ENCODE measurements at regions not wholly inside any gene's neighbourhood (a gene's known extent, or its start where the extent isn't known, plus 50 kb on each side); places are given as distances from the start of the nearest gene placed in this dataset.
"Not testable (repeated sequence)": the region's sequence is repeated elsewhere in the genome, so short reads cannot be mapped to it uniquely, and the experiment has no call there.

DNA sequence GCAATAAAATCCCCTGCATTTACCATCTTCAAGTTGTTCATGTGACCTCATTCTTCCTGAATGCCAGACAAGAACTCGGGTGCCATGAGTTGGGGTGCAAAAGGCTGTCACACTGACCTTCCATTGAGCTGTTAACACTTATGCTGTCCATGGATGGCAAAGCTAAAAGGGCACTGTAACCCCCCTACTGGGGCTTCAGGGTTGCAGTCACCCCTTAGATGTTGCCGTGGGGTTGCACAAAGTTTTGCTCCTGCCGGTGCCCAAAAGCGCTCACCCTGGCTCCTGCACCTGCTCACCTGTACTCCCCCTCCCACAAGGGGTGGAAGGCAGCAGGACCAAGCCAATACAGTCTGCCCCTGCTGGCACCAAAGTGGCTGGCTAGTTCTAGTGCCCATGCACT, 208.2 kb downstream of the RHOU start:
- DNase-seq = no peak

DNA sequence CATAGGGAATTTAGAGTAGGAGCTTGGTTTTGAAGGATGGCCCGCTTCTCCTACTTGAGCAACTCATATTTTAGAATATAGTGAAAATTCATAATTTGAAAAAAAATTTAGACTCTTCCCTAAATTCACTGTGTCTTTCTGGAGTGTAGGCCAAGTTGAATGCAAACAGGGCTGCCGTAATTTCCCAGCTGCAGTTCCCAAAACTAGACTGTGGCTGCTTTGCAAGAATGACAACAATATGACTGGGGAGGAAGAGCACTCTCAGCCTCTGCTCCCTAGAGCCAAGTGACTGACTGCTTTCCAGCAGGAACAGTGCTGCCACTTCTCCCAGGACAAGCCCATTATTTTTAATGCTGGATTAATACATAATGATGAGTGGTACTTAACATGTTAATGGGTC, 209.0 kb downstream of the RHOU start:
- DNase-seq = no peak

DNA sequence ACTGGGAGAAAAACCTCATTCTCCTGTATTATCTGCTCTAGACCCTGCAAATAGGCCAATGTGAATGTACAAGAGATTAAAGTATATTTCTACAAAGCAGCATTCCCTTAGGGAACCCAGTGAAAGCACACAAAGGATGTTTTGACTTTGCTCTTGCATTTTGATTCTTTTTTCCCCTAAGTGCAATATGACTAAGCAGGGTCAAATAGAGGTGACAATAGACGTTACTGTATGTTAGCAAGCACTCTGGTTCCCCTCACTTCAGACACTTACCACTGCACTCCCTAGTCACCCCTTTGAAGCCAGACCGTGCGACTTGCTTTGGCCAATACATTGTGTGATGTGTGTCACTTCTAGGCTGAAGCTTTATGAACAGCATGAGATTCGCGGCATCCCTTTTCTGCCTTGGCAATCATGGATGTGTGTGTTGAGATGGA, 209.7 kb downstream of the RHOU start:
- DNase-seq = no peak

DNA sequence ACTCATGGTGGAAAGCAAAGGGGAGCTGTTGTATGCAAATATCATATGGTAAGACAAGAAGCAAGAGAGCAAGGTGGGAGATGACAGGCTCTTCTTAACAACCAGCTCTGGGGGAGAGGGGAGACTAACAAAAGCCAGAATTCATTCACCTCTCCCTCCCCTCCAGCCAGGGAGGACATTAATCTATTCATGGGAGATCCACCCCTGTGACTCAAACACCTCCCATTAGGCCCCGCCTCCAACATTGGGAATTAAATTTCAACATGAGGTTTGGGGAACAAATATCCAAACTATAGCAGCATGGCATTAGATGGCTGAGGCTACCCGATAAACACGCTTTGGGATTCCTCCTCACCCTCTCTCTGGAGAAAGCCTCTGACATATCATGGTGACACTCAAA, 210.6 kb downstream of the RHOU start:
- DNase-seq = no peak

DNA sequence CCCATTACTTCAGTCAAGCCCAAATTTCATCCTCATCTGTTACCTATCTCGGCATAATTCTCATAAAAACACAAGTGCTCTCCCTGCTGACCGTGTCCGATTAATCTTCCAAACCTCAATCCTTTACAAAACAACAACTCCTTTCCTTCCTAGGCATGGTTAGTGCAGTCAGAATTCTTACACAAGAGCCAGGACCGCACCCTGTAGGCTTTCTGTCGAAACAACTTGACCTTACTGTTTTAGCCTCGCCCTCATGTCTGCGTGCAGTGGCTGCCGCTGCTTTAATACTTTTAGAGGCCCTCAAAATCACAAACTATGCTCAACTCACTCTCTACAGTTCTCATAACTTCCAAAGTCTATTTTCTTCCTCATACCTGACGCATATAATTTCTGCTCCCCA, 214.3 kb downstream of the RHOU start:
- not testable (repeated sequence) for DNase-seq

DNA sequence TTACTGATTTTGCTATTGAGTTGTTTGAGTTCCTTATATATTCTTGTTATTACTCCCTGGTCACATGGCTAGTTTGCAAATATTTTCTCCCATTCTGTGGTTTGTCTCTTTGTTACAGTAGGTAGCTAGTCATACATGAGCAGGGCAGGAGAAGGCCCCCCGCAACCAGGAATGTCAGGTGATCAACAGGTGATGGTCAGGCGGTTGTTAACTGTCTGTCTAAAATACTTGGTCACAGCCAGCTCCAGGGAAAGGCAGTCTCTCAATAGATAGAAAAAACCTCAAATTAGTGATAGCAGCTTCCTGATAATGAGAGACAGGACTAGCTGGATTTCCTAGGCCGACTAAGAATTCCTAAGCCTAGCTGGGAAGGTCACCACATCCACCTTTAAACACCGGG, 217.9 kb downstream of the RHOU start:
- DNase-seq = no peak

DNA sequence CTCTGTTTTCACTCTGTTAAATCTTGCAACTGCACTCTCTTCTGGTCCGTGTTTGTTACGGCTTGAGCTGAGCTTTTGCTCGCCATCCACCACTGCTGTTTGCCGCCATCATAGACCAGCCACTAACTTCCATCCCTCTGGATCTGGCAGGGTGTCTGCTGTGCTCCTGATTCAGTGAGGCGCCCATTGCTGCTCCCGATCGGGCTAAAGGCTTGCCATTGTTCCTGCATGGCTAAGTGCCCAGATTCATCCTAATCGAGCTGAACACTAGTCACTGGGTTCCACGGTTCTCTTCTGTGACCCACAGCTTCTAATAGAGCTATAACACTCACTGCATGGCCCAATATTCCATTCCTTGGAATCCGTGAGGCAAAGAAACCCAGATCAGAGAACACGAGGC, 218.5 kb downstream of the RHOU start:
- DNase-seq = not testable (repeated sequence)

DNA sequence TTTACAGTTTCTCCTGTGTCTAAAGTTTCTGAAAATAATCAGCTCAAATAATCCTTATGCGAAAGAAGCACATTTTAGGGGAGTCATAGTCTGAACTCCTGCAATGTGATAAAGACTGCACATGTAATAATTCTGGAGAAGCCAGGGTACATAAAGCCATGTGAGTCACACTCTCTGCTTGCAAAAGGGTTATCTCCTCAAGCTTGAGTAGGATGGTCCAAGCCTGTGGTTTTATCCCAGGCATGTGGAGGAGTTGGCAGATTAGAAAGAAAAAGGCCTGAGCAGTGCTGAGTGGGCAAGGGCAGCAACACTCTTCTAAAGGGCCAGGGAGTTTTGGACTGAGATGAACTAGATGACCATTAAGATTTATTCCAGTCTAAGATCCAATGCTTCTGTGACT, 220.4 kb downstream of the RHOU start:
- no peak for DNase-seq

DNA sequence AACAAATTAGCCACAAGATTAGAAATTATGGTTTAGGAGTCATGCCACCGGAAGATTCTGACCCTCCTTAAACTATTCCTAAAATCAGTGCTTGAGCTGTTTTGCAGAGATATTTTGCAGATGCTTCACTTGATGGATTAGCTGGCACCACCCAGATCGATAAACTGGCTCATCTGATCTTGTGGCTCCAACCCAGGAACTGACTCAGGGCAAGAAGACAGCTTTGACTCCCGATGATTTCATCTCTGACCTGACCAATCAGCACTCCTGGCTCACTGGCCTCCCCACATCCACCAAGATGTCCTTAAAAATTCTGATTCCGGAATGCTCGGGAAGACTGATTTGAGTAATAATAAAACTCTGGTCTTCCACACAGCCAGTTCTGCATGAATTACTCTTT, 221.6 kb downstream of the RHOU start:
- no peak for DNase-seq

DNA sequence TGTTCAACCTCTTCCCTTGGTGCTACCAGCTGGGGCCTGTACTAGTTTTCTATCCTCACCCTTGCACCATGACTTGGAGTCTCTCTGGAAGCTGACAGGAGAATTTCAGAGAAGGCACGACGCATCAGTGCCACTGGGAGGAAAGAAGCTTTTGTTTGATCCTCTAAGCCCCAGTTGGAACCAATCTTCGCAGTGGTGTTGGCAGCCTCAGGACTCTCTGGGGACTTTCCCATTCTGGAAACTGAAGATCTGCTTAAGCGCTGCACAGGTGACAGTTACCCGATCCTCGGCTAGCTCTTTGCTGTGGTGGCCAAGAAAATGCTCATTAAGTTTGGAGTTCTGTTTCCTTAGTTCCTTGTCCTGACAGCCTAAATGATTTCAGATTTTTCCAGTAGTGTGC, 222.3 kb downstream of the RHOU start:
- no peak for DNase-seq

DNA sequence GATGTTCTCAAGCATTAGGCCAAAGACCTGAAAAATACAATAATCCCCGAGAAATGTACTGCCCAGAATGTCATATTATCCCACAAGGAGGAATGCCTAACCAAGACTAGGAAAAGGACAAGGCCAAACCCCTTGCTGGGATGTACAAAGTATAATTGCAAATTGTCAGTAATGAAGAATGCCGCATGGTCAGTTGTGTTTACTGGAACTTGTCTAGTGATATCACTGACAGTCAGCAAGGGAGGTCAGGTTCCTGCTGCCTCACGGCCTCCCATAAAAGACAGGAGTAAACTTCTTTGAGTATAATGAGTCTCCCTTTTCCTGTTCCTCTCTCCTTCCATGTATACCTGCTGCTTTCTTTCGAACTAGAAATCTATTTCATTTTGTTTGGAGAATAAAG, 222.8 kb downstream of the RHOU start:
- no peak for DNase-seq

DNA sequence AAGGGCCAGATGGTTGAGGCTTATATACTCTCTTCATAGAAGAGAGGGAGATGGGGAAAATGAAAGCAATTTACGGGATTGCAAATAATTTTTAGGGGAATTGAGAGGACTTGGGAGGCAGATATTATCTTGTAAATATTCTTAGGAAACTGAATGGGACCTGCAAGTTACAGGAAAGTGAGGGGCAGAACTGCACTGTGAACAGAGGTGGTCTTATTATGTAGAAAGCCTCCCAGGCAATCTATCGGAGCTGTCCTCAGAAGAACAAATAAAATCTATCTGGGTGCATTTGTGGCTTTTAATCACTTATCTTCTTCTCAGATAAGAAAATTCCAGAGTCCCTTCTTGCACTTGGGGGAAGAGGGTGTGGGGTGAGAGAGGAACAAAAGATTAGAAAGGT, 223.5 kb downstream of the RHOU start:
- no peak for DNase-seq

DNA sequence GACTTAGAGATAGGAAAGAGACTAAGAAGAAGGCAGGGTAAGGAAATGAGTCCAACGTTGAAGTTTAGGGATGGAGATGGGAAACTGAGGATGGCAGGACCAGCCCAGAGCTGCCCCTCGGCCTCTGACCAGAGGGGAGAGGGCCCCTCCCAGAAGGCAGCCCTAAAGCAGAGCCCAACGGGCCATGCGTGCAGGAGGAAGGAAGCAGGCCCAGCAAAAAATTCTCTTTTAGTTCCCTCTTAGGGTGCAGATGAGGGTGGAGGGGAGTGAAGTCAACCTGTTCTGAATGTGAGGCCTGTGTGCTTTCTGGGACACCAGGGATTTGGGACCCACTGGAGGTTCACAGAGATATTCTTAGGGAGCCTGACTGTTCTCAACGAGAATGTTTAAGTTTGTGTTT, 225.4 kb downstream of the RHOU start:
- DNase-seq = no peak

DNA sequence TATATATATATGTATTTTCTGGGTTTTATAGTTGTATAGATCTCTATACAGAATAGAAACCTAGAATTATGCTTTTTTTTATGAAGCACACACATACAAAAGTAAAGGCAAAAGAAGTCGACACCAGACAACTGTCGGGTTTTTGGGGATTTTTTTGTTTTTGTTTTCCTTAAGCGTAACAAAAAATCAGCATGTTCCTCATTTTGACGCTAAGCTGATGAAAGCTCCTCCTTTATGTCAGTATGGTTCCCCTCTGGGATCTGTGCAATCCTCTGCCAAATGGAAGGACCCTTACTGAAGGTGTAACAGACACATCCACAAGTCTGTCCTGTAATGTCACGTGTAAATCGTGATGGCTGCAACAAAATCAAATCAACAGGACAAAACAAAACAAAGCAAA, 226.2 kb downstream of the RHOU start:
- no peak for DNase-seq

DNA sequence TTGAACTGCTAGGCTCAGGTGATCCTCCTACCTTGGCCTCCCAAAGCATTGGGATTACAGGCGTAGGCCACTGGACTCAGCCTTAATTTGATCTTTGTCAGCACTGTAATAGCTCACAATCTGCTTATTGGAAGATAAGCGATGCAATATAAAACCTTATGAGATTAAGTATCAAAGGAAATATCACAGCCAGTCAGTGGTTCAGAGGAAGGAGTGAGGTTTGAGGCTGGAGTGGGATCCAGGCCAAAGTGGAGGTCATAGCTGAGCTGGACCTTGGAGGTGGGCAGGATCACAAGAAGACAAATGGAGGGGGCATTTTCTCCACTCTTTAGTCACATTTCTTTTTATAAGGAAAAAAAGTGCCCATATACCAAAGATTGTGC, 228.5 kb downstream of the RHOU start:
- DNase-seq = no peak

DNA sequence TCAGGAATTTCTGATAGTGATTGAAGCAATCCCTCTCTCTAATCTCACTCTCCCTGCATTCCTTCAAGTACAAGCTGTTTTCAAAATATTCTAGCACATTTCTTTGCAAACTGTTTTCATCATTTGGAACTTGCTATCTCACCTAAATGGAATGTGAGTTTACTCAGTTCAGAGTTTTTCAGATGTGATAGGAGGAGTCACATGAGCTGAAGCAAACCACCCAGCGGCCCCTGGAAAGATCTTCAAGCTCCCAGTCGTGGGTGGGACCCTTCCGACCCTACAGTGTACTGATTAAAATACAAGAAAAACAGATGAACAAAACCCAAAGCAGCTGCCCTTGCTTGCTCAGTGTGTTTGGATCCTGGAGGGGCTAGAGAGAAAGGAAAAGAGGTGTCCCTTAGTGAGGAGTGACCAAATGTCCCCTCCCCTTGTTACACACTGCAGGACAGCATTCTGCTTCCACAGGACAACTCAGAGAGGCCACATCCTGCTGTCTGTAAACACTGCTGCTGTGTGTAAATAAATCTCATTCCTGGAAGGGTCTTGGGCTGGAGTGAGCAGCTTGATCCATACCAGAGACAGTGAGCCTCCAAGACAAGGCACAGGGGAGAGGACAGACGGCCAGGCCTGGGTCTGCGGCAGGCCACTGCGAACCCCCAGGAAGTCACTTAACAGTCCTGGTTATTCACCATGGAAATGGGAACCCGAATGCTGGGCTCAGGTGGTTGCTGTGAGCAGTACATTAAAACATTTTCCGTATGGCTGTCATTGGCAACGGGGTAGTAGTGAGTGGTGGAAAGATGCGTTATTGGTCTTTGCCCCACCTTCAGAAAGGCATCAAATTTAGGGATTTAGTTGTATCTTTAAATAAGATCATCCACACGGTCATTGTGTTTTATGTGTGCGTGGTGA, 229.2 kb downstream of the RHOU start:
- DNase-seq = no peak

DNA sequence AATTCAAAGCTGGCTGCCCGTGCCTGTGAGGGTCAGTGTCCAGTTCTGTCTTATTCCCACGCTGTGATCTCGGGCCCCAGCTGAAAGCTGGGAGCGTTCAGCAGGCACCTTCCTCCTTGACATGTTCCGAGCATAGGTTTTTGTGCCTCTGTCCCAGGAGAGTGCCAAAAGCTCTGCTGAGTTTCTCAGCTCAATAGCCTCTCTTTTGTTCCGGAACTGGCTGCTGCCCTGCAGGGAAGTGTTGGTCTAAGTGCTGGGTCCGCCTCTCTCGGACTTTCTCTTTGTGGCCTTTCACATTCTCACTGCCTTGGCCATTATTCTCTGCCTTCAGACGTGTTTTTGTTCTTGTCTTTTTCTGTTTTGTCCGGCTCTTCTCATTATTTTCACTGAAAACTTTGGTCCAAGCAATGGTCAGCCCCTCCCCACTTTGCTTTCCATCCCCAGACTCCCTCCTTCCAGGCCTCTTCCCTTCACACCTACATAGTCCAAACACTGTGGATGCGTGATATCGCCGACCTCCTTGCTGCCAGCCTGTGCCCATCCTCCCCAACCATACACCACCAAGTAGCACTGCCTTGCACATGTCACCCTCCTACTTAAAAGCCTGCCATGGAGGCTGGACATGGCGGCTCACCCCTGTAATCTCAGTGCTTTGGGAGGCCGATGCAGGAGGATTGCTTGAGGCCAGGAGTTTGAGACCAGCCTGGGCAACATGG, 233.8 kb downstream of the RHOU start:
- no peak for DNase-seq

DNA sequence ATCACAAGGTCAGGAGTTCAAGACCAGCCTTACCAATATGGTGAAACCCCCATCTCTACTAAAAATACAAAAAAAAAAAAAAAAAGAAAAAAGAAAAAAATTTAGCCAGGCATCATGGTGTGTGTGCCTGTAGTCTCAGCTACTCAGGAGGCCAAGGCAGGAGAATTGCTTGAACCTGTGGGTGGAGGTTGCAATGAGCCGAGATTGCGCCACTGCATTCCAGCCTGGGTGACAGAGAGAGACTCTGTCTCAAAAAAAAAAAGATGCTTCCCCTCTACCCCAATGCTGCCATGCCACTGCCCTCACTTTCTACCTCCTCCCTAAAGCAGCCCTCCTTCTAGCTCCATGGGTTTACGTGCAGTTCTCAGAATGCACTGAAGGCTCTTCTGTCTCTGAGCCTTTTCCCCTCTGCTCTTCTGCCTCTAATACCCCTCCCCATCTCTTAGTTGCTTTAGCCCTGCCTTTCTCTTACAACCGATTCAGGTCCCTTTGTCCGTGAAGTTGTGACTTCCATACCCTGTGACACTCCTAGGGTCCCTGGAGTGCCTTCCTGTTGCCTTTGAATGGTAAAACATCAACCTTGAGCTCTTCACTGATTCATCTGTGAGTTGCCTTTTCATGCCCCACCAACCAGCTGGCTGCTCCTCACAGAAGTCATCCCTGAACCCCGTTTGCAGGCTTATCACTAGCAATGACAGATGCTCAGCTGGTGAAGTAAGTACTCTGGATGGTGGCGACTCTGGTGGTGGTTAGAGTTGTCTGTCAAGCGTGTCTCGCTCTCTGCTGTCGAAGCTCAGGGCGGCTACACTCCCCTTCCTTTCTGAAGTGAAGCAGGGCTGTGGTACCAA, 234.9 kb downstream of the RHOU start:
- DNase-seq = no peak

DNA sequence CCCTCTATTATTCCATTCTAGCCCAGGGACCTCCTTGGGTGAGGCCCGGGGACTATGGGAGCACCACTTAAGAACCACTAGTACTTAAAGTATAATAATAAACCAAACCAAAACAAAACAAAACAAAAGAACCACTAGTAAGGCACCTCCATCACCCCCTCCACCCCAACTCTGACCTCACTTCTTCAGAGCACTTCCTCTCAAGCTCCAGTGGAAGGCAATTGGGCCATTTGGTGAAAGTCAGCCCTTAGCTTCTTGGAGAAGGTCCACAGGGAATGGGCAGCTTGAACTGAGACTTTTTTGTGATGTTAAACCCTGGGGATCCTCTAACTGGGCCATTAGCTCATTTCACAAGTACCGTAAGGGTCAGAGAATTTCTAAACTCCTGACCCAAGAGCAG, 237.3 kb downstream of the RHOU start:
- no peak for DNase-seq

DNA sequence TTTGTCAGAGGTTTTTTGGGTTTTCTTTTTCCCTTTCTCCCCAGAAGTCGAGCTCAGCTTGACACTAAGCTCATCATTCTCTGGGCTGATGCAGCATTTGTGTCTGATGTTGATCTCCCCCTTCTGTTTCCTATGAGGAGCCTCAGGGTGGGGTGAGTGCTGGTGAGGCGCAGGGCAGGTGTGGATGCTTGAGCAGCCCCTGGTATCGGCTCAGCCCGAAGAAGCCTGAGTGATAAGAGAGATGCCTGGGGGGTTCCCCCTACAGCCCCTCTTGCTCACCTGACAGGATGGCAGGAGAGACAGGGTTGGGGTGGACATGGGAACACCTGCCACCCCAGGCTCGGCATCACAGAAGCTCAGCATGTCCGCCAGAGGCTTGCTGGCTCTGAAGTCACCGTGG, 239.0 kb downstream of the RHOU start:
- no peak for DNase-seq

DNA sequence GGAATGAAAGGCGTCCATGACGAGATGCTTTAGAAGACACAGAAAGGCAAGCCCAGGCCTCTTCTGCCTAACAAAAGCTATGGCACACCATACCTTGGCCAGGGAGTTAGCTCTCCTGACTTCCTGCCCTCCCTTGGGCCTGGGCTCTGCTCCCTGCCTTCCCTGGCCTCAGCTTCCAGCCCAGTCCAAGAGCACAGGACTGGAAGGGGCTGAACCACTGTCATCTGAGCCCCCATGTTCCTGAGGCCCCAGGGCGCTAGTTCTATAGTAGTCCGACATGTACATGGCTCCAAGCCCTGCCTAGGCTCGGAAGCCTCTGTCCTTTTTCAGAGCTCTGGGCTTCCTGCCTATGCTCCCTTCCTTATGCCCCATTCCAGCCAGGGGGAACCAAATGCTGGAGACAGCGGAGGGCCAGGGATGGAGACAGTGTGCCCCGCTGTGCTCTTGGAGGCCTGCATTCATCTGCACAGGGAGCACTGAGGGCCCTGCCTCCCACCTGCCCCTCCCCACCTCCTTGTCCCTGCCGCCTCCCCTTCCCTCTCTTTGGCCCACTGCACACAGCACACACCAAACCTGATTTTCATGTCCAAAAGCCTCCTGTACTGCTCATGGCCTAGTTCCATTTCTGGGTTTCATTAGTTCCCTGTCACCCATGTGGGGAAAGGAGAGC, 240.1 kb downstream of the RHOU start:
- no peak for DNase-seq

DNA sequence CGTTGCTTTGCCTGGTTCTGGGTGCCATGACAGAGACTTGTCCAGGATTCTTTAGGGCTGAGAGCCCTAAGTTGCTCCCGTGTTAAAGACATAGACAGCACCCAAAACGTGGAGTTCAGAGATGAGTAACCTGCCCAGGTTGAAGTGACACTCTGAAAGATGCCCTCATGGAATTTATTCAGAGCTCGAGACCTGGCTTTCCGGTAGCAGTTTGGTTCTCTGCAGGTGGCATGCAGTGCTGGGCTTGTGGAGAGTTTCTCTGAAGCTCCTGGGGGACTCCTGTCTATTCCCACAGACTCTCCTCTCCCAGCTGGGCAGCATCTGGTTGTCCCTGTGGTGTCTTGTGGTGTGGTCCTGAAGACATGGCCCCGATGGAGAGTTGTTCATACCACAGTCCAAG, 241.0 kb downstream of the RHOU start:
- DNase-seq = no peak

Measured in left kidney (tissue), 1 donor.